Osteoblast (primary cell): ENCODE measurements at regions not wholly inside any gene's neighbourhood (a gene's known extent, or its start where the extent isn't known, plus 50 kb on each side); places are given as distances from the start of the nearest gene placed in this dataset.

Experiments used
- DNase-seq: peaks from one replicate; pipeline ENCODE4 v3.0.0; 2011; ENCODE audit warnings: low spot score, mixed read lengths; ENCODE audit not compliant: insufficient read length; ENCODE audit errors: missing footprints
- H2AFZ ChIP-seq: 2 replicates; pipeline ENCODE4 v1.6.0; 2011; ENCODE audit warnings: mild to moderate bottlenecking, low read length
- H3K27ac ChIP-seq: 2 replicates; pipeline ENCODE4 v1.5.1; 2011; ENCODE audit warnings: mild to moderate bottlenecking, low read depth, low read length, moderate library complexity
- H3K27me3 ChIP-seq: 2 replicates; pipeline ENCODE4 v1.6.0; 2012; ENCODE audit warnings: mild to moderate bottlenecking, control low read depth, inconsistent platforms, low read length, moderate library complexity; ENCODE audit not compliant: insufficient read depth
- H3K36me3 ChIP-seq: 2 replicates; pipeline ENCODE4 v1.5.1; 2011; ENCODE audit warnings: mild to moderate bottlenecking, low read length, control low read depth, moderate library complexity; ENCODE audit not compliant: insufficient read depth
- H3K4me1 ChIP-seq: 2 replicates; pipeline ENCODE4 v1.5.1; 2011; ENCODE audit warnings: mild to moderate bottlenecking, low read length, control low read depth, moderate library complexity; ENCODE audit not compliant: insufficient read depth
- H3K4me2 ChIP-seq: 2 replicates; pipeline ENCODE4 v1.6.0; 2011; ENCODE audit warnings: mild to moderate bottlenecking, low read length; ENCODE audit not compliant: insufficient read depth
- H3K4me3 ChIP-seq: fragments of 200-600 bp; sonication (generic); 3 replicates; pipeline ENCODE4 v1.5.1; 2012; ENCODE audit warnings: mild to moderate bottlenecking, low read length, inconsistent platforms; ENCODE audit not compliant: insufficient read depth
- H3K79me2 ChIP-seq: 2 replicates; pipeline ENCODE4 v1.6.0; 2012; ENCODE audit warnings: mild to moderate bottlenecking, low read length, control low read depth, inconsistent platforms; ENCODE audit not compliant: insufficient read depth
- H3K9me3 ChIP-seq: 2 replicates; pipeline ENCODE4 v1.5.1; 2011; ENCODE audit warnings: low read depth, low read length, control low read depth
- H4K20me1 ChIP-seq: 2 replicates; pipeline ENCODE4 v1.6.0; 2012; ENCODE audit warnings: mild to moderate bottlenecking, low read length, control low read depth; ENCODE audit not compliant: insufficient read depth
- CTCF ChIP-seq: IDR thresholded peaks from 2 replicates; pipeline ENCODE4 v1.5.1; 2011; ENCODE audit warnings: mild to moderate bottlenecking, low read depth, low read length, moderate library complexity; ENCODE audit errors: extremely low read depth

GRCh38 chr20:50388733-50389437 lies 121.3 kb upstream of the PTPN1 start:
- Histone ChIP-seq H3K27me3 (no peaks in the 10 kb centered on the region), H3K36me3 (no peaks in the 10 kb centered on the region), H3K4me1 (peaks cover 11% of the 10 kb centered on the region), H3K4me3 (no peak overlapping the region), H4K20me1 (no peaks in the 10 kb centered on the region), H3K9me3 (no peaks in the 10 kb centered on the region), H2AFZ (no peak overlapping the region), H3K27ac (no peak overlapping the region), H3K79me2 (no peaks in the 10 kb centered on the region), H3K4me2 (no peak overlapping the region)
- no peak for TF ChIP-seq CTCF
- DNase-seq: no peak

- no peaks in the 10 kb centered on the region for H4K20me1 ChIP-seq
- peaks cover 11% of the 10 kb centered on the region for H3K4me1 ChIP-seq
- no peaks in the 10 kb centered on the region for H3K9me3 ChIP-seq
Observed at GRCh38 chr20:50389438-50389807, 120.8 kb upstream of the PTPN1 start.

GRCh38 chr20:50389808-50390684 lies 120.1 kb upstream of the PTPN1 start:
- Histone ChIP-seq H4K20me1 (no peaks in the 10 kb centered on the region), H3K27me3 (no peaks in the 10 kb centered on the region), H3K9me3 (no peaks in the 10 kb centered on the region), H2AFZ (no peak overlapping the region), H3K27ac (no peak overlapping the region), H3K4me3 (no peak overlapping the region), H3K4me2 (no peak overlapping the region), H3K4me1 (peaks cover 14% of the 10 kb centered on the region), H3K36me3 (no peaks in the 10 kb centered on the region), H3K79me2 (no peaks in the 10 kb centered on the region)
- no peak for DNase-seq
- TF ChIP-seq CTCF: no peak

More at GRCh38 chr20:50389438-50389807, 120.8 kb upstream of the PTPN1 start:
- no peak overlapping the region for H3K4me3 ChIP-seq
- TF ChIP-seq CTCF: no peak
- no peak for DNase-seq
- no peak overlapping the region for H3K27ac ChIP-seq
- H3K27me3 ChIP-seq: no peaks in the 10 kb centered on the region
- no peak overlapping the region for H2AFZ ChIP-seq
- H3K79me2 ChIP-seq: no peaks in the 10 kb centered on the region
- no peaks in the 10 kb centered on the region for H3K36me3 ChIP-seq
- H3K4me2 ChIP-seq: no peak overlapping the region
